KBM-7 (cell line): ENCODE measurements at regions not wholly inside any gene's neighbourhood (a gene's known extent, or its start where the extent isn't known, plus 50 kb on each side); places are given as distances from the start of the nearest gene placed in this dataset.

Experiments used
- DNase-seq: peaks from one replicate; pipeline ENCODE4 v3.0.0-alpha.2; 2015
- in situ Hi-C: fragments of 300-500 bp; cut with MboI; formaldehyde crosslinking; loops from 2 replicates; pipeline ENCODE4 v1.14.3; 2020; ENCODE audit warnings: low sequenced_read_pairs, low pct_unique_long_range_greater_than_20kb, mixed read lengths

- in situ Hi-C loops, result no loop called here
Measured at GRCh38 chr16:86117756-86118155, 218.8 kb downstream of the IRF8 start.

GRCh38 chr16:86118467-86119307 lies 219.7 kb downstream of the IRF8 start:
- in situ Hi-C loops, result no loop called here
- no peak for DNase-seq

More at GRCh38 chr16:86117756-86118155, 218.8 kb downstream of the IRF8 start:
- no peak for DNase-seq

- in situ Hi-C loops, result no loop called here
- DNase-seq, result no peak
Measured at GRCh38 chr16:86120201-86121192, 221.5 kb downstream of the IRF8 start.

DNA sequence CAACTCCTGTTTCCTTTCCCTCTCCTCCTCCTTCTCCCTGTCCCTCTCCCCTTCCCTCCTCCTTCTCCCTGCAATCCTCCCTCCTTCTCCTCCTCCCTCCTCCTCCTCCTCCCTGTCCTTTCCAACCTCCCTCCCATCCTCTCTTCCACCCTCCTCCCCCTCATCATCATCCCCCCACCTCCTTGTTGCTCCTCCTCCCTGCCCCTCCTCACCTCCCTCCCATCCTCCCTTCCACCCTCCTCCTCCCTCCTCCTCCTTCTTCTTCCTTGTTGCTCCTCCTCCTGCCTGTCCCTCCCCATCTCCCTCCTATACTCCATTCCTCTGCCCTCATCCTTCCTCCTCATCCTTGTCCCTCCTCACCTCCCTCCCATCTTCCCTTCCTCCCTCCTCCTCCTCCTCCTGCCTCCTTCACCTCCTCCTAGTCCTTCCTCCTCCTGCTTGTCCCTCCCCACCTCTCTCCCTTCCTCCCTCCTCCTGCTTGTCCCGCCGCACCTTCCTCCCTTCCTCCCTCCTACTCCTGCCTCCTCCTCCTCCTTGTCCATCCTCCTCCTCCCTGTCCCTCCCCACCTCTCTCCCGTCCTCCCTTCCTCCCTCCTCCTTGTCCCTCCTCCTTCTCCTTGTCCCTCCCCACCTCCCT lies 222.5 kb downstream of the IRF8 start:
- DNase-seq, result no peak
- in situ Hi-C loops, result no loop called here

GRCh38 chr16:86122681-86123342 lies 223.8 kb downstream of the IRF8 start:
- in situ Hi-C loops, result no loop called here
- no peak for DNase-seq

- in situ Hi-C loops, result no loop called here
- DNase-seq, result no peak
Measured at GRCh38 chr16:86124321-86124720, 225.4 kb downstream of the IRF8 start.

- no peak for DNase-seq
- in situ Hi-C loops, result no loop called here
Measured at GRCh38 chr16:86126891-86127290, 227.9 kb downstream of the IRF8 start.

DNA sequence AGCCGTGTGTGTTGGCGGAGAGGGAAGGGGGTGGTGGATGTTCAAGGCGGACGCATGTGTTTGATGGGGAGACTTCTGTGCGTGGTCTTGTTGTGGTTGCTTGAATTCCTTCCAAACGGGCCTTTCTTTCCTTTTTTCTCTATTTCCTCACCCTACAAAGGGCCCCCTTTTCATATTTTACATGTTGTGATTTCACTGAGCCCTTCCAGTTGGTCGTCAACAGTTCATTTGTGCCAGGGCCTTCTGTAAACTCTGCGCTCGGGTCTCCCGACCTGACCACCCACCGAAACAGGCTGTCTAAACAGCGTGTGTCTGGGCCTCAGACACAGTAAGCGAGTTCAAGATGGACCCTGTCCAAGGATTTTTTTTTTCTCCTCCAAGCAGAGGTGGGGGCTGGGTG lies 228.4 kb downstream of the IRF8 start:
- DNase-seq, result no peak
- in situ Hi-C loops, result no loop called here

GRCh38 chr16:86128246-86128645 lies 229.3 kb downstream of the IRF8 start:
- no peak for DNase-seq
- in situ Hi-C loops, result no loop called here

- in situ Hi-C loops, result no loop called here
- no peak for DNase-seq
Measured at GRCh38 chr16:86129541-86129940, 230.6 kb downstream of the IRF8 start.

GRCh38 chr16:86133377-86133776 lies 234.4 kb downstream of the IRF8 start:
- DNase-seq, result no peak
- in situ Hi-C loops, result no loop called here

GRCh38 chr16:86133847-86134375 lies 234.9 kb downstream of the IRF8 start:
- in situ Hi-C loops, result no loop called here
- DNase-seq, result no peak

DNA sequence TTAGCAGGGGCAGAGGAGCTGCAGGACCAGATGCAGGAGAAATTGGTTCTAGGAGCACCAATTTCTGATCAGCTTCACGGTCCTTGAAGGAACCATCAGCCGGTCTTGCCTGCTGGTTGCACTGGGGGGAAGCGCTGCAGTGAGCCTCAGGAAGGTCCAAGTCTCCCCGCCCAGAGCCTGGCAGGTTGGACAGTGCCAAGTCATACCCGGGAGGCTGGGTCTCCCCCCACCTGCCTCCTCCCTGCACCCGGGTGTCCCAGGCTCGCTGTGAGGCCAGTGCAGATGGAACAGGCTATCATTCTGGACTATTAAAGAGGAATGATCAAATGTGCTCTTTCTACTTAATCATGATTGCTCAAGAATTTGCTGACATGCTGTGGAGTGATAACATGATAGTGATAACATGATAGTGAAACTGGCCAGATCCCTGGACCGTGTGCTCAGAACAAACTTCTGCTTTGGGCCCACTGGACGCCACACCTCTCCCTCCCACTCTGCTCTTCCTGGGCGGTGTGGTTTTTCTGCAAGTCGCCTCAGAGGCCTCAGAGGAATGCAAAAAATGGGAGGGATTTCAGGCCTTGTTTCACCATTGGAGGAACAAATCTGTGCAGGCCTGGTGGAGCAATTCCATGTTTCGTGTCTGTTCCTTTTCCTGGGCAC lies 236.0 kb downstream of the IRF8 start:
- no peak for DNase-seq
- in situ Hi-C loops, result no loop called here

GRCh38 chr16:86137359-86137758 lies 238.4 kb downstream of the IRF8 start:
- in situ Hi-C loops, result no loop called here
- no peak for DNase-seq

- DNase-seq, result no peak
Measured at GRCh38 chr16:86138121-86139085, 239.4 kb downstream of the IRF8 start.

GRCh38 chr16:86142801-86143236 lies 243.9 kb downstream of the IRF8 start:
- in situ Hi-C loops, result no loop called here
- DNase-seq, result no peak

More at GRCh38 chr16:86138121-86139085, 239.4 kb downstream of the IRF8 start:
- in situ Hi-C loops, result no loop called here

GRCh38 chr16:86143666-86144065 lies 244.7 kb downstream of the IRF8 start:
- in situ Hi-C loops, result no loop called here
- no peak for DNase-seq
